HG02610 (cell line): ENCODE measurements at regions not wholly inside any gene's neighbourhood (a gene's known extent, or its start where the extent isn't known, plus 50 kb on each side); places are given as distances from the start of the nearest gene placed in this dataset.
"Not testable (repeated sequence)": the region's sequence is repeated elsewhere in the genome, so short reads cannot be mapped to it uniquely, and the experiment has no call there.

Source experiments
- ATAC-seq: cut with Tn5 transposase; IDR thresholded peaks from one replicate; pipeline ENCODE4 v1.9.1; 2021; ENCODE audit warnings: mild to moderate bottlenecking, moderate library complexity; ENCODE audit not compliant: unreplicated experiment

- no peak for ATAC-seq
Measured at GRCh38 chr17:68670967-68671693, 70.0 kb upstream of the FAM20A start.

- ATAC-seq: not testable (repeated sequence)
Measured at GRCh38 chr17:68666438-68666837, 65.3 kb upstream of the FAM20A start.

- no peak for ATAC-seq
Measured at GRCh38 chr17:68665373-68665772, 64.2 kb upstream of the FAM20A start.

- no peak for ATAC-seq
Measured at GRCh38 chr17:68662479-68662878, 61.3 kb upstream of the FAM20A start.

- no peak for ATAC-seq
Measured at GRCh38 chr17:68662037-68662432, 60.9 kb upstream of the FAM20A start.

GRCh38 chr17:68661265-68662036 lies 60.3 kb upstream of the FAM20A start:
- ATAC-seq: no peak

GRCh38 chr17:68660302-68660701 lies 59.1 kb upstream of the FAM20A start:
- ATAC-seq: no peak

GRCh38 chr17:68658999-68659780 lies 58.0 kb upstream of the FAM20A start:
- ATAC-seq: no peak

- ATAC-seq: no peak
Measured at GRCh38 chr17:68657576-68657975, 56.4 kb upstream of the FAM20A start.

GRCh38 chr17:68657166-68657565 lies 56.0 kb upstream of the FAM20A start:
- no peak for ATAC-seq

- ATAC-seq: no peak
Measured at GRCh38 chr17:68656666-68657065, 55.5 kb upstream of the FAM20A start.
